ENCODE measurements at regions not wholly inside any gene's neighbourhood (a gene's known extent, or its start where the extent isn't known, plus 50 kb on each side); places are given as distances from the start of the nearest gene placed in this dataset.
A peak's percentile ranks its signal among the peaks of the same experiment; 100 is the strongest.

DNA sequence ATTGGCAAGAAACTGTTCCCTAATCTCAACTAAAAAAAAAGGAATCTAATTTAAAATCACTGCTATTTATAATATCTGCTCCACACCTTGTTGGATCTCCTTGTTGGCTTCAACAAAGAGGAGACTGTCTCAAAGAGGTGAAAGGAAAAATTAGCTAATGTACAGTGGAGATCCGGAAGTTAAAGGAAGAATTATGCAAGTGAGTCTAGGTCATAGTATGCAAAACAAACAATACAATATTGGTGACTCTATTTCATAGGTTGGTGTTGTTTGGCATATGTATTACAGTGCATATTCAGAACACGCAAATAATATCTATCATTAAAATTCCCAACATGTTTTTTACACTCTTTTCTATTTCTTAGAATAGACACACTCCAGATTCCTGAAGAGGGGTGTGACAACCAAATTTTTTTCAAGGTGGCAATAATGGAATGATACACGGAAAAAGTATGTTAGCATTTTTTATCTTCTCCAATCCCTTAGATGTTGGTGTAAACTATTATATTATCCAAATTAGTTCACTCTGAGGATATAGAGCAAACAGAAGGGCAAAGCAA, 685.3 kb downstream of the KCNA4 start:
- intact Hi-C loops (cut with DNase I): no loop called here

GRCh38 chr11:29328961-29329441, 687.8 kb downstream of the KCNA4 start:
- intact Hi-C loops (cut with DNase I): no loop called here
- peak; percentile 41 to 44 for ATAC-seq
- no peak for DNase-seq

More for the DNA sequence above, 685.3 kb downstream of the KCNA4 start:
- no peak for DNase-seq
- no peak for ATAC-seq

- no peak for ATAC-seq
- no peak for DNase-seq
- intact Hi-C loops (cut with DNase I): no loop called here
Observed at GRCh38 chr11:29327891-29328290, 688.9 kb downstream of the KCNA4 start.

- no peak for DNase-seq
- intact Hi-C loops (cut with DNase I): no loop called here
- ATAC-seq: no peak
Observed at GRCh38 chr11:29326757-29327156, 690.1 kb downstream of the KCNA4 start.

GRCh38 chr11:29324328-29324727, 692.5 kb downstream of the KCNA4 start:
- intact Hi-C loops (cut with DNase I): no loop called here
- no peak for ATAC-seq
- no peak for DNase-seq

- ATAC-seq: peak in 1 of 2 donors; percentile 57
- intact Hi-C loops (cut with DNase I): no loop called here
Observed at GRCh38 chr11:29321293-29322132, 695.3 kb downstream of the KCNA4 start.

DNA sequence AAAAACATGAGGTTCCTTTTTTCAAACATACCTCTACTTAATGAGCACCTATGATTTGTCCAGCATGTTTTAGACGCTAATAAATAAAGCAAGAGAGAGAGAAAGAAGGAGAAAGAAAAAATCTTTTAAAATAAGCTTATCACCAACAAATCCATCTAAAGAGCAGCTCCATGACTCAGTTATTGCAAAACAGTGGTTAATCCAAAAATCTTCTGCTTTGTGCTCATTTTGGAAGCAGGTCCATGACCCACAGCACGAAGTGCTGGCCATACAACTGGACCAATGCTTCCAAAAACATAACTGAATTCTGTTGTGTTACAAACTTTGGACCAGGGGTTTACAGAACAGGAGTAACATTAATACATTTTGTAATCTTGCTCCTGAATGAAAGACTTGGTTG, 696.6 kb downstream of the KCNA4 start:
- no peak for DNase-seq
- ATAC-seq: no peak
- intact Hi-C loops (cut with DNase I): no loop called here

More at GRCh38 chr11:29321293-29322132, 695.3 kb downstream of the KCNA4 start:
- no peak for DNase-seq

GRCh38 chr11:29319210-29319609, 697.6 kb downstream of the KCNA4 start:
- intact Hi-C loops (cut with DNase I): no loop called here
- DNase-seq (no peak), ATAC-seq (no peak)

- no peak for DNase-seq
- intact Hi-C loops (cut with DNase I): no loop called here
- ATAC-seq: no peak
Observed at GRCh38 chr11:29318134-29318845, 698.5 kb downstream of the KCNA4 start.

DNA sequence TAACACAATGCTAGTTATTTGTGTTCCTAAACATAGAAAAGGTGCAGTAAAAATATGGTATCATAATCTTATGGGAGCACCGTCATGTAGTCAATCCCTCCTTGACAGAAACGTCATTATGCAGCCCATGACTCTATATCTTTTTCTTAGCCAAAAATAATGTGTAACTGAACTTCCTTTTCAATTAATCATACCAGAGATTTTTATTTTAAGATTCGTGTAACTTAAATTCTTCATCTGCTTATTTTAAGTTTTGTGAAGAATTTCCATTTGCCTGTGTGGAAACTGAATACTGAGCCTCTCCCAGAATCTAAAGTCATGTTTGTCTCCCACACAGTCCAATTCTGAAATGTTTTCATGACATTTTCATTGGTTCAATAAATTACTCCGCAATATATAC, 699.1 kb downstream of the KCNA4 start:
- ATAC-seq: no peak
- intact Hi-C loops (cut with DNase I): no loop called here

DNA sequence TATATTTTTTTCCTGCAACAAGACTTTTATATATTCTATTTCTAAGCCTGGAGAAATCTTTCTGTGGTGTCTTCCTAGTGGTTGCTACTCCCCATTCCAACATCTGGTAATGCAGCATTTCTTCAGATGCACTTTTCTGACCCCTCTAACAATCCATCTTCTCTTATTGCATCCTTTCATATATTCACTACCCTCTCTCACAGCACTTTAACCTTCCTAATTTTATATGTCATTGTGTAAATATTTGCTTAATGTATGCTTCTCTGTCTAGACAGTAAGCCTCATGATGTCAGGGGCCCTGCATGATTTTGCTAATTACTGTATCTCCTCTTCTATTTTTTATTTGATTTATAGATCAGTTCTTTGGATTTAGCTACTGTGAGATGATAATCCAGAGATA, 701.6 kb downstream of the KCNA4 start:
- no peak for ATAC-seq
- no peak for DNase-seq
- intact Hi-C loops (cut with DNase I): no loop called here

More for the DNA sequence above, 699.1 kb downstream of the KCNA4 start:
- DNase-seq: no peak

- intact Hi-C loops (cut with DNase I): no loop called here
- ATAC-seq (no peak), DNase-seq (no peak)
Observed at GRCh38 chr11:29314211-29314610, 702.6 kb downstream of the KCNA4 start.

GRCh38 chr11:29312812-29313211, 704.0 kb downstream of the KCNA4 start:
- ATAC-seq (no peak), DNase-seq (no peak)
- intact Hi-C loops (cut with DNase I): no loop called here

DNA sequence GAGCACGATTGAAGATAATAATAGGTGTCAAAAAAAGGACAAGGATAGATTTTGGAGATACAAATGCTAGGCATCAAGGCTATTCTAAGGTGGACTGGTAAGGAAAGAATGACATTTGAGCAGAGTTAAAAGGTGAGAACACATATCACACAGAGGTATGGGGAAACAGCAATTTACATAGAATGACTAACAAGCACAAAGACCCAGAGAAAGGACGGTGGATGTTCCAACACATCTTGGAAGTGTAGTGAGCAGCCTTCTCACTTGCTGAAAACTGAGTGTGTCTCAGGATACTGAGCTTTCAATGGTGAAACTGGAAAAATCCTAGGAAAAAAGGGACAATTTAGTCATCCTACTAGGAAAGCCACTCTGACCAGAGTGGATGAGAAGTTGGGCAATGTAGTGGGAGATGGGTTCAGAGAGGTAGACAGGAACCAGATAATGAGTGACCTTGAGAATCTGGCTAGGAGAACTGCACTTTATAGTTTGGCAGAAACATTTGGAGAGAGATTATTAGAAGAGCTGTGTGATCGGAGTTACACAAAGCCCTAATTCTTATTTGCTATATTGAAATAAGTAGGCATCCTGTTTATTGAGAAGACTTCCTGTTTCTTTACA, 706.0 kb downstream of the KCNA4 start:
- DNase-seq (no peak), ATAC-seq (no peak)
- intact Hi-C loops (cut with DNase I): no loop called here

DNA sequence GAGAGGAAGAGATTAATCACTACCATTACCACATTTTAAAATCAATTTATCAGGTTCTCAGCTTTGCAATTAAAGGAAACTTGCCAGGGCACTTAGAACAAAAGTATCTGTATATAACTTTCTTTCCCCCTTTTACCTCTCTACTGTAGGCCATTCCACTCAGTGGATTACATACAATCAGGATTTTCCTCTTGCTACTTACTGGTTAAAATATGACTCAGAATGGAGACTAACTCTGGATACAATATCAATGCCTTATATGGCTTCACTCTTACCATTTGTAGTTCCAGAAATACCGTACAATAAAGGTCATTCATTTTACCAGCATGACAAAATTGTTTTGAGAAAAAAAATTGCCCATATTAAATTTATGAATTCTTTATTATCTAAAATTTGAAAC, 706.8 kb downstream of the KCNA4 start:
- intact Hi-C loops (cut with DNase I): no loop called here
- DNase-seq (no peak), ATAC-seq (no peak)

DNA sequence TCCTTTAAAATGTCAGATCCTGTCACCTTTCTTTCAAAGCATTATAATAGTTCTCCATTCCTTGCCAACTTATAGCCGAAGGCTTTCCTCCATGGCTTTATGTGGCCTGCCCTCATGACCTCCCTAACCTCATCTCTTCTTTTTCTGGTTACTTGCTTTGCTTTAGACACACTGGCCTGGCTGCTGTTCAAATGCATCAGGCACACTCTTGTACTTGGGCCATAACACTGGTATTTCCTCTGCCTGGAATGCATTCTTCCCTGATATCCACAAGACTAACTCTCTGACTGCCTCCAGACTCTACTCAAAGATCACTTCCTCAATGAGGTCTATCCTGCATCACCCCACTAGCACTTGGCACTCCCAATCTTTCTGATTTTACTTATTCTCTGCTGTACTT, 710.3 kb downstream of the KCNA4 start:
- no peak for ATAC-seq
- intact Hi-C loops (cut with DNase I): no loop called here

DNA sequence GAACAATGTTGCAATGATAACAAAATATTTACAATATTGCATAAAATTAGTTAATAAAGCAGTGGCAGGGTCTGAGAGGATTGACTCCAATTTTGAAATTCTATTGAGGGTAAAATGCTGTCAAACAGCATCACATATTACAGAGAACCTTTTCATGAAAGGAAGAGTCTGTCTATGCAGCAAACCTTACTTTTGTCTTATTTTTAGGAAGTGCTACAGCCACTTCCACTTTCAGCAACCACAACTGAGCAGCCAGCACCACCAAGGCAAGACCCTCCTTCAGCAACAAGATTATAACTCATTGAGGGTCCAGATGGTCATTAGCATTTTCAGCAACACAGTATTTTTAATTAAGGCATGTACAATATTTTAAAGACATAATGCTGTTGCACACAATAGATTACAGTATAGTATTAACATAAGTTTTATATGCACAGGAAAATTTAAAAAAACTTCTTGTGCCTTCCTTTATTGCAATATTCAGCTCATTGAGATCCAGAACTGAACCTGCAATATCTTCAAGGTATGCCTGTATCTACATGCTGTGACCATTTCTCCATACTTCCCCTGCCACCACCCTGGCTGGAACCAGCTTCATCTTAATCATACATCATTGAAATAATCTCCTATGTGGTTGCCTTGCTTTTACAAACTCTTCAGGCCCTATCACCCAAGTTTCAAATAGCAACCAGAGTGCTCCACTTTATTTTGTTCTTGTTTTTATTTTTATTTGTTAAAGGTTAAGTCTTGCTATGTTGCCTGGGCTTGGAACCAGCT, 711.2 kb downstream of the KCNA4 start:
- intact Hi-C loops (cut with DNase I): no loop called here
- DNase-seq: no peak
- ATAC-seq: no peak

More for the DNA sequence above, 710.3 kb downstream of the KCNA4 start:
- DNase-seq: no peak

GRCh38 chr11:29300420-29300819, 716.4 kb downstream of the KCNA4 start:
- intact Hi-C loops (cut with DNase I): no loop called here
- DNase-seq (no peak), ATAC-seq (no peak)

GRCh38 chr11:29296680-29297079, 720.1 kb downstream of the KCNA4 start:
- ATAC-seq: no peak
- DNase-seq: no peak
- intact Hi-C loops (cut with DNase I): no loop called here
